ENCODE measurements at regions not wholly inside any gene's neighbourhood (a gene's known extent, or its start where the extent isn't known, plus 50 kb on each side); places are given as distances from the start of the nearest gene placed in this dataset.
"Not testable (repeated sequence)": the region's sequence is repeated elsewhere in the genome, so short reads cannot be mapped to it uniquely, and the experiment has no call there.

GRCh38 chr2:188036786-188037185 is 254.9 kb upstream of the GULP1 start:
- H3K23me2 ChIP-seq (ENCODE audit: low read depth, low read length) = peaks cover 13% of the 10 kb centered on the region
- not testable (repeated sequence) for H3K4ac ChIP-seq (replicated peaks; ENCODE audit: insufficient read length, low read depth, low read length); H2BK20ac ChIP-seq (ENCODE audit: low read length); H3K56ac ChIP-seq (replicated peaks; ENCODE audit: insufficient read length, low read depth, low read length); H3K18ac ChIP-seq (ENCODE audit: extremely low read depth, low read length); H4K8ac ChIP-seq (ENCODE audit: extremely low read depth, insufficient read depth, low read length); H2BK12ac ChIP-seq (ENCODE audit: low read depth, low read length); H4K91ac ChIP-seq (replicated peaks; ENCODE audit: insufficient read length, low read length); H2BK120ac ChIP-seq (replicated peaks; ENCODE audit: low read depth, low read length); DNase-seq (ENCODE audit: low read depth in 1 of 2, low spot score in 2 of 2); FAIRE-seq; H2AK5ac ChIP-seq (ENCODE audit: low read depth, low read length); H2BK15ac ChIP-seq (ENCODE audit: low read length); H3K27ac ChIP-seq (ENCODE audit: low read depth, low read length); H3K23ac ChIP-seq (ENCODE audit: insufficient read length); H2BK5ac ChIP-seq (ENCODE audit: low read depth, low read length); H3K14ac ChIP-seq (ENCODE audit: insufficient read length); H3K9me3 ChIP-seq (ENCODE audit: insufficient read depth in 2 of 2, low read depth in 1 of 2, low read length in 1 of 2); H3K27me3 ChIP-seq (replicated peaks in 1 of 4; ENCODE audit: control insufficient read depth in 3 of 4, extremely low read depth in 1 of 4, insufficient read depth in 3 of 4, low read length in 3 of 4); H3K79me1 ChIP-seq (ENCODE audit: low read depth, low read length); H2AFZ ChIP-seq (ENCODE audit: low read length); H4K20me1 ChIP-seq (replicated peaks in 1 of 2; ENCODE audit: control insufficient read depth in 1 of 2, insufficient read depth in 2 of 2, low read length in 2 of 2); H4K5ac ChIP-seq (ENCODE audit: insufficient read length, low read depth, low read length)
- peak overlapping the region; percentile 42 to 96 for H3K4me2 ChIP-seq (ENCODE audit: insufficient read depth in 1 of 2, low read depth in 2 of 2, low read length in 2 of 2)
- H3K79me2 ChIP-seq (ENCODE audit: control insufficient read depth in 1 of 2, insufficient read depth in 2 of 2, low read length in 2 of 2) = peaks cover 0 to 46% of the 10 kb centered on the region in 2 experiments; a peak in 3 of 4 replicates
- peaks cover 10 to 63% (median 34%) of the 10 kb centered on the region in 4 experiments for H3K36me3 ChIP-seq (ENCODE audit: control insufficient read depth in 2 of 4, insufficient read depth in 4 of 4, low read length in 3 of 4)
- POLR2A ChIA-PET (ENCODE audit: partially characterized antibody) = interaction anchor here (3.9 kb wide), 1 partner anchor 9 kb away, joined by 13 read pairs; no protein-coding TSS in a partner anchor
- H3K9ac ChIP-seq (replicated peaks in 1 of 4; ENCODE audit: extremely low read depth in 1 of 4, low read depth in 3 of 4, low read length in 3 of 4) = peak overlapping the region in 1 of 4 experiments; percentile 56; a peak in 1 of 7 replicates
- CTCF ChIA-PET (ENCODE audit: partially characterized antibody) = interaction anchor here (1.1 kb wide), 1 partner anchor 255 kb away, joined by 3 read pairs; the partner anchor contains the start of gene GULP1
- H3K4me1 ChIP-seq (replicated peaks in 1 of 4; ENCODE audit: control insufficient read depth in 3 of 4, insufficient read depth in 4 of 4, low read length in 3 of 4) = peaks cover 7 to 15% (median 7%) of the 10 kb centered on the region in 4 experiments; a peak in 5 of 7 replicates
- 91% methylated on average over 5 of the region's 5 CpGs; no CpG with 5 or more reads in 1 of the 2 experiments for whole genome bisulfite sequencing, 2 experiments (ENCODE audit: extremely low coverage in 1 of 2, insufficient coverage in 1 of 2, insufficient read length in 1 of 2, insufficient replicate concordance in 2 of 2, low coverage in 1 of 2, low lambda C conversion rate in 2 of 2, missing lambda C conversion rate in 1 of 2)
- H3K4me3 ChIP-seq (ENCODE audit: extremely low read depth in 1 of 4, insufficient read depth in 2 of 4, low read depth in 3 of 4, low read length in 4 of 4) = peak overlapping the region in 2 of 4 experiments; percentile 28 to 91; a peak in 3 of 8 replicates

Data from H1 (cell line).